ENCODE measurements at regions not wholly inside any gene's neighbourhood (a gene's known extent, or its start where the extent isn't known, plus 50 kb on each side); places are given as distances from the start of the nearest gene placed in this dataset.

- no peaks in the 10 kb centered on the region for H3K27me3 ChIP-seq
- no peak for TF ChIP-seq POLR2A (IDR thresholded peaks at IDR 0.05)
- no peak for TF ChIP-seq CTCF (IDR thresholded peaks at IDR 0.05)
- no peak for TF ChIP-seq EP300 (IDR thresholded peaks at IDR 0.05)
- no peak for TF ChIP-seq POLR2AphosphoS5 (IDR thresholded peaks at IDR 0.05)
- no peaks in the 10 kb centered on the region for H3K9me3 ChIP-seq
- no peak overlapping the region for H3K4me3 ChIP-seq
- DNase-seq (ENCODE audit: low spot score in 2 of 2), result no peak
- no peak overlapping the region for H3K27ac ChIP-seq
- no peaks in the 10 kb centered on the region for H3K4me1 ChIP-seq
- H3K36me3 ChIP-seq, result no peaks in the 10 kb centered on the region
Observed at GRCh38 chr3:59143447-59143846, 93.6 kb upstream of the CFAP20DC start.

GRCh38 chr3:59142556-59142955 is 92.7 kb upstream of the CFAP20DC start:
- Histone ChIP-seq H3K4me1 (no peaks in the 10 kb centered on the region), H3K27me3 (no peaks in the 10 kb centered on the region), H3K4me3 (no peak overlapping the region), H3K36me3 (no peaks in the 10 kb centered on the region), H3K27ac (no peak overlapping the region), H3K9me3 (no peaks in the 10 kb centered on the region)
- DNase-seq (ENCODE audit: low spot score in 2 of 2), result no peak
- WGBS, result 76% methylated on average over 6 of the region's 6 CpGs
- TF ChIP-seq CTCF (IDR thresholded peaks at IDR 0.05) (no peak), EP300 (IDR thresholded peaks at IDR 0.05) (no peak), POLR2A (IDR thresholded peaks at IDR 0.05) (no peak), POLR2AphosphoS5 (IDR thresholded peaks at IDR 0.05) (no peak)

GRCh38 chr3:59138966-59139365 is 89.1 kb upstream of the CFAP20DC start:
- Histone ChIP-seq H3K36me3 (no peaks in the 10 kb centered on the region), H3K27ac (no peak overlapping the region), H3K9me3 (no peaks in the 10 kb centered on the region), H3K4me1 (no peaks in the 10 kb centered on the region), H3K27me3 (no peaks in the 10 kb centered on the region), H3K4me3 (no peak overlapping the region)
- no peak for DNase-seq (ENCODE audit: low spot score in 2 of 2)
- WGBS, result 98% methylated on average over 7 of the region's 7 CpGs
- TF ChIP-seq POLR2AphosphoS5 (IDR thresholded peaks at IDR 0.05), result no peak
- no peak for TF ChIP-seq CTCF (IDR thresholded peaks at IDR 0.05)
- no peak for TF ChIP-seq EP300 (IDR thresholded peaks at IDR 0.05)
- no peak for TF ChIP-seq POLR2A (IDR thresholded peaks at IDR 0.05)

- H3K9me3 ChIP-seq, result no peaks in the 10 kb centered on the region
- no peaks in the 10 kb centered on the region for H3K27me3 ChIP-seq
- DNase-seq (ENCODE audit: low spot score in 2 of 2), result no peak
- H3K27ac ChIP-seq, result no peak overlapping the region
- H3K36me3 ChIP-seq, result no peaks in the 10 kb centered on the region
- no peak overlapping the region for H3K4me3 ChIP-seq
- WGBS, result 91% methylated on average over 1 of the region's 1 CpG
- peaks cover 4% of the 10 kb centered on the region for H3K4me1 ChIP-seq
- no peak for TF ChIP-seq POLR2A (IDR thresholded peaks at IDR 0.05)
- no peak for TF ChIP-seq CTCF (IDR thresholded peaks at IDR 0.05)
Observed at GRCh38 chr3:59137415-59137814, 87.6 kb upstream of the CFAP20DC start.

GRCh38 chr3:59136081-59136480 is 86.3 kb upstream of the CFAP20DC start:
- 77% methylated on average over 2 of the region's 2 CpGs for WGBS
- TF ChIP-seq POLR2A (IDR thresholded peaks at IDR 0.05), result no peak
- TF ChIP-seq CTCF (IDR thresholded peaks at IDR 0.05), result no peak
- no peak for TF ChIP-seq POLR2AphosphoS5 (IDR thresholded peaks at IDR 0.05)
- no peak for TF ChIP-seq EP300 (IDR thresholded peaks at IDR 0.05)
- Histone ChIP-seq H3K27me3 (no peaks in the 10 kb centered on the region), H3K27ac (no peak overlapping the region), H3K4me3 (no peak overlapping the region), H3K36me3 (no peaks in the 10 kb centered on the region), H3K4me1 (peaks cover 9% of the 10 kb centered on the region), H3K9me3 (no peaks in the 10 kb centered on the region)
- no peak for DNase-seq (ENCODE audit: low spot score in 2 of 2)
